Heart left ventricle (tissue), 13 donors: ENCODE measurements at regions not wholly inside any gene's neighbourhood (a gene's known extent, or its start where the extent isn't known, plus 50 kb on each side); places are given as distances from the start of the nearest gene placed in this dataset.

Experiments
- POLR2A ChIP-seq, 2 donors: fragments of 450-650 bp; IDR thresholded peaks; one replicate each; pipeline ENCODE4 v1.6.1; 2017; ENCODE audit warnings: antibody characterized with exemption in 2 of 2, mild to moderate bottlenecking in 2 of 2, moderate library complexity in 2 of 2
- TF ChIP-seq, protein P1 (sequence below), 12 donors: fragments of 200-600 bp; sonication (generic) in 4 of 12; IDR thresholded peaks; one replicate each; pipeline versions ENCODE4 v1.5.0 to v1.8.0; 2018 to 2022; ENCODE audit warnings: antibody characterized with exemption in 12 of 12, mild to moderate bottlenecking in 5 of 12
- donor health status: ischemic (EF 13 %, LVEDD 7.1; RV severe dilation, severe dysfunction).
- donor health status: DM: no; HTN: yes; CAD: no.
- donor health status: DM: no; HTN: no; CAD: no.
- donor health status: ischemic (EF 25% LVEDD 6.9; RV normal size, moderate dysfunction).
- donor health status: ischemic (EF 25% LVEDD 5.7; RV mildly dilated, moderate dysfunction).
- donor health status: ischemic (EF 35%, LVEDD 5.7; RV mildly dilated, moderate dysfunction).
- donor health status: nonischemic (EF 11% LVEDD 7.7; RV severe dilation, severe dysfunction).
- donor health status: DM: yes; HTN: yes; CAD: no.
- donor health status: PGD.
- donor health status: ischemic (EF 29% LVEDD 5.4; RV normal size, mild dysfunction).
- donor health status: nonischemic (EF 23%, LVEDD 6.1; RV moderate dilation, normal function).

- TF ChIP-seq, protein P1, sequence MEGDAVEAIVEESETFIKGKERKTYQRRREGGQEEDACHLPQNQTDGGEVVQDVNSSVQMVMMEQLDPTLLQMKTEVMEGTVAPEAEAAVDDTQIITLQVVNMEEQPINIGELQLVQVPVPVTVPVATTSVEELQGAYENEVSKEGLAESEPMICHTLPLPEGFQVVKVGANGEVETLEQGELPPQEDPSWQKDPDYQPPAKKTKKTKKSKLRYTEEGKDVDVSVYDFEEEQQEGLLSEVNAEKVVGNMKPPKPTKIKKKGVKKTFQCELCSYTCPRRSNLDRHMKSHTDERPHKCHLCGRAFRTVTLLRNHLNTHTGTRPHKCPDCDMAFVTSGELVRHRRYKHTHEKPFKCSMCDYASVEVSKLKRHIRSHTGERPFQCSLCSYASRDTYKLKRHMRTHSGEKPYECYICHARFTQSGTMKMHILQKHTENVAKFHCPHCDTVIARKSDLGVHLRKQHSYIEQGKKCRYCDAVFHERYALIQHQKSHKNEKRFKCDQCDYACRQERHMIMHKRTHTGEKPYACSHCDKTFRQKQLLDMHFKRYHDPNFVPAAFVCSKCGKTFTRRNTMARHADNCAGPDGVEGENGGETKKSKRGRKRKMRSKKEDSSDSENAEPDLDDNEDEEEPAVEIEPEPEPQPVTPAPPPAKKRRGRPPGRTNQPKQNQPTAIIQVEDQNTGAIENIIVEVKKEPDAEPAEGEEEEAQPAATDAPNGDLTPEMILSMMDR (IDR thresholded peaks at IDR 0.05) = no peak
- no peak for TF ChIP-seq POLR2A (IDR thresholded peaks at IDR 0.05)
Observed at GRCh38 chr12:17015501-17015900, 409.5 kb upstream of the LMO3 start.
